Esophagus squamous epithelium (tissue), 5 donors: ENCODE measurements at regions not wholly inside any gene's neighbourhood (a gene's known extent, or its start where the extent isn't known, plus 50 kb on each side); places are given as distances from the start of the nearest gene placed in this dataset.

Source experiments
- DNase-seq: peaks from one replicate; lab custom pipeline; 2025; lab: John Stamatoyannopoulos, UW
- H3K27ac ChIP-seq, 4 donors: fragments of 200-600 bp; sonication (generic); one replicate each; pipeline ENCODE4 v1.5.1; 2016 to 2019; ENCODE audit warnings: mild to moderate bottlenecking in 1 of 4
- H3K27me3 ChIP-seq, 4 donors: fragments of 200-600 bp; sonication (generic); 1 replicate in 3 of 4; 2 replicates in 1 of 4; pipeline versions ENCODE4 v1.5.1 to v1.6.0; 2017 to 2021; ENCODE audit warnings: antibody characterized with exemption in 1 of 4
- H3K36me3 ChIP-seq, 3 donors: fragments of 200-600 bp; sonication (generic); one replicate each; pipeline ENCODE4 v1.5.1; 2016 to 2019
- H3K4me1 ChIP-seq, 3 donors: fragments of 200-600 bp; sonication (generic); one replicate each; pipeline ENCODE4 v1.5.1; 2017 to 2019
- H3K4me3 ChIP-seq, 4 donors: fragments of 200-600 bp; sonication (generic); 1 replicate in 3 of 4; 2 replicates in 1 of 4; pipeline ENCODE4 v1.5.1; 2016 to 2019; ENCODE audit warnings: mild to moderate bottlenecking in 2 of 4, moderate library complexity in 1 of 4
- H3K9me3 ChIP-seq, 3 donors: fragments of 200-600 bp; sonication (generic); one replicate each; pipeline ENCODE4 v1.5.1; 2016 to 2019
- POLR2A ChIP-seq, 4 donors: fragments of 450-650 bp; IDR thresholded peaks; one replicate each; pipeline ENCODE4 v1.6.1; 2017; ENCODE audit warnings: antibody characterized with exemption in 4 of 4, mild to moderate bottlenecking in 4 of 4, moderate library complexity in 3 of 4
- WGBS, 2 donors: methylation state at CpG; one replicate each; pipeline ENCODE4 v1.1.5; 2018; 5-methylcytosine and 5-hydroxymethylcytosine counted together
- intact Hi-C: fragments of 100-400 bp; cut with DNase I; formaldehyde crosslinking; loops from one replicate; pipeline ENCODE4 v1.15.0; 2022
- TF ChIP-seq, protein P1 (sequence below), 6 experiments: fragments of 450-650 bp in 4 of 6; fragments of 200-600 bp in 2 of 6; sonication (generic) in 2 of 6; IDR thresholded peaks; one replicate each; pipeline ENCODE4 v1.5.1; 2016 to 2019; ENCODE audit warnings: antibody characterized with exemption in 6 of 6, mild to moderate bottlenecking in 4 of 6, moderate library complexity in 4 of 6
- donor health status: DM: yes; HTN: yes; CAD: no.

DNA sequence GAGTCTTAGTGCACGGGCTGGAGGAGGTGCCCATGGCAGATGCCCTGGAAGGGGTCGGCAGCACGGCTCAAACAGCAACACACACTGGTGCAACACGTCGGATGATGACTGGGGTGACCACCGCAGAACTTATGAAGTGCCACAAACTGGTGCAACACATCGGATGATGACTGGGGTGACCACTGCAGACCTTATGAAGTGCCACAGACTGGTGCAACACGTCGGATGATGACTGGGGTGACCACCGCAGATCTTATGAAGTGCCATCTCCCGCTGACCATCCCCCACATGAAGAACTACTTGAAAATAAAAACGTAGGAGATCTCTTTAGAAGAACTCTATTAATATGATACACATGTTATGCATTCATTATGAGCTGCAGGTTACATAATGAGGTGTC is 218.3 kb downstream of the TBXT start:
- TF ChIP-seq POLR2A (IDR thresholded peaks at IDR 0.05): no peak
- TF ChIP-seq, protein P1, sequence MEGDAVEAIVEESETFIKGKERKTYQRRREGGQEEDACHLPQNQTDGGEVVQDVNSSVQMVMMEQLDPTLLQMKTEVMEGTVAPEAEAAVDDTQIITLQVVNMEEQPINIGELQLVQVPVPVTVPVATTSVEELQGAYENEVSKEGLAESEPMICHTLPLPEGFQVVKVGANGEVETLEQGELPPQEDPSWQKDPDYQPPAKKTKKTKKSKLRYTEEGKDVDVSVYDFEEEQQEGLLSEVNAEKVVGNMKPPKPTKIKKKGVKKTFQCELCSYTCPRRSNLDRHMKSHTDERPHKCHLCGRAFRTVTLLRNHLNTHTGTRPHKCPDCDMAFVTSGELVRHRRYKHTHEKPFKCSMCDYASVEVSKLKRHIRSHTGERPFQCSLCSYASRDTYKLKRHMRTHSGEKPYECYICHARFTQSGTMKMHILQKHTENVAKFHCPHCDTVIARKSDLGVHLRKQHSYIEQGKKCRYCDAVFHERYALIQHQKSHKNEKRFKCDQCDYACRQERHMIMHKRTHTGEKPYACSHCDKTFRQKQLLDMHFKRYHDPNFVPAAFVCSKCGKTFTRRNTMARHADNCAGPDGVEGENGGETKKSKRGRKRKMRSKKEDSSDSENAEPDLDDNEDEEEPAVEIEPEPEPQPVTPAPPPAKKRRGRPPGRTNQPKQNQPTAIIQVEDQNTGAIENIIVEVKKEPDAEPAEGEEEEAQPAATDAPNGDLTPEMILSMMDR (IDR thresholded peaks at IDR 0.05): no peak
- DNase-seq: no peak
- no peak overlapping the region for H3K4me3 ChIP-seq
- H3K27me3 ChIP-seq: no peaks in the 10 kb centered on the region
- no peaks in the 10 kb centered on the region for H3K4me1 ChIP-seq
- peaks cover 0 to 6% (median 0%) of the 10 kb centered on the region in 3 donors for H3K9me3 ChIP-seq
- intact Hi-C loops: no loop called here
- no peak overlapping the region for H3K27ac ChIP-seq
- H3K36me3 ChIP-seq: no peaks in the 10 kb centered on the region
- 82 to 86% methylated on average over 7 to 9 of the region's 12 CpGs for WGBS, 2 donors

DNA sequence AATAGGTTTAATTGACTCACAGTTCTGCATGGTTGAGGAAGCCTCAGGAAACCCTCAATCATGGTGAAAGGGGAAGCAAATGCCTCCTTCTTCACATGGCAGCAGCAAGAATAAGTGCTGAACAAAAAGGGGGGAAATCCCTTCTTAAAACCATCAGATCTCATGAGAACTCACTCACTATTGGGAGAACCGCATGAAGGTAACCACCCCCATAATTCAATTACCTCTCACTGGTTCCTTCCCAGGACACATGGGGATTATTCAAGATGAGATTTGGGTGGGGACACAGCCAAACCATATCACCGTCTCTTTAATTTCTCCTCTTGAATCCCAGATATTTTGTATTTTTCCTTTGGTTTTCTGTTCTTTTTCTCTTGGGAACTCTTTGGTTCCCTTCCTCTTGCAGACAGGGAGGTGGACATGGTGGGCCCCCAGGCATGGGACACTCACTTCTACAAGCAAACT is 223.6 kb downstream of the TBXT start:
- intact Hi-C loops: no loop called here

DNA sequence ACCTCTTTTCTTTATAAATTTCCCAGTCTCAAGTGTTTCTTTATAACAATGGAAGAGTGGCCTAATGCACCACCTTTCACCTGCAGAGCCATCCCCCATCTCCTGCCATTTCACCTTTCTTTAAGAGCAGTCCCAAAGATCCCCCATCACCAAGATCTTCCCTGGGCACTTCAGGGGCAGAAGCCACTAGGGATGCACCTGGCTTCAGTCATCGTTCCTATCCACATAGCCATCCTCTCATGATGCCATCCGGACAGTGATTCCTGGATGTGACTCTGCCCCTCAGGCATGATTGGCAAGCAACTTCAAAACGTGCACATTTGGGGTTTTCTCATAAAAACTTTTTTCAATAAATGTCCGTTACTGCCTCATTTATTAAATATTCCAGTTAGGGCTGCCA is 225.9 kb downstream of the TBXT start:
- no peak for DNase-seq
- intact Hi-C loops: no loop called here
- H3K27me3 ChIP-seq: no peaks in the 10 kb centered on the region
- H3K9me3 ChIP-seq: no peaks in the 10 kb centered on the region
- no peak for TF ChIP-seq POLR2A (IDR thresholded peaks at IDR 0.05)
- TF ChIP-seq, protein P1 (IDR thresholded peaks at IDR 0.05): no peak
- no peak overlapping the region for H3K27ac ChIP-seq
- H3K36me3 ChIP-seq: no peaks in the 10 kb centered on the region
- WGBS, 2 donors: 69 to 76% methylated on average over 4 of the region's 4 CpGs
- H3K4me3 ChIP-seq: no peak overlapping the region
- no peaks in the 10 kb centered on the region for H3K4me1 ChIP-seq

More for the DNA sequence above, 223.6 kb downstream of the TBXT start:
- Histone ChIP-seq H3K27me3 (no peaks in the 10 kb centered on the region), H3K4me3 (no peak overlapping the region), H3K9me3 (no peaks in the 10 kb centered on the region), H3K36me3 (no peaks in the 10 kb centered on the region), H3K4me1 (no peaks in the 10 kb centered on the region), H3K27ac (no peak overlapping the region)
- TF ChIP-seq, protein P1 (IDR thresholded peaks at IDR 0.05): no peak
- TF ChIP-seq POLR2A (IDR thresholded peaks at IDR 0.05): no peak
- no peak for DNase-seq
- 79 to 85% methylated on average over 2 of the region's 2 CpGs for WGBS, 2 donors

DNA sequence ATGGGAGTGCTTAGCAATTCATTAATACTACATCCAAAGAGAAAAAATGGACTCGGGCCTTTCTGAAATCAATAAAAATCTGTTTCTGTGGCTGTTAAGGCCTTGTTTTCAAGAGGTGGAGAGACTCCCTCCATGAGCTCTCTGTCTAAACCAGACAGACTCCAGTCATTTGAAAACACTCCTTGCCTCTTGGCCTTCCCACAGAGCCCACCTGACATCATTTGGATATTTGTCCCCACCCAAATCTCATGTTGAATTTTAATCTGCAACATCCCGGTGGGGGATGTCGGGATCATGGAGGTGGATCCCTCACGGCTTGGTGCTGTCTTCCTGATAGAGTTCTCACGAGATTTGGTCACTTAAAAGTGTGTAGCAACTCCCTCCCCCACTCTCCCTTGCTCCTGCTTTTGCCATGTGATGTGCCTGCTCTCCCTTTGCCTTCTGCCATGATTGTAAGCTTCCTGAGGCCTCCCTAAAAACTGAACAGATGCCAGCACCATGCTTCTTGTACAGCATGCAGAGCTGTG is 226.3 kb downstream of the TBXT start:
- intact Hi-C loops: no loop called here
- no peak for DNase-seq
- WGBS, 2 donors: 62 to 70% methylated on average over 5 of the region's 5 CpGs

DNA sequence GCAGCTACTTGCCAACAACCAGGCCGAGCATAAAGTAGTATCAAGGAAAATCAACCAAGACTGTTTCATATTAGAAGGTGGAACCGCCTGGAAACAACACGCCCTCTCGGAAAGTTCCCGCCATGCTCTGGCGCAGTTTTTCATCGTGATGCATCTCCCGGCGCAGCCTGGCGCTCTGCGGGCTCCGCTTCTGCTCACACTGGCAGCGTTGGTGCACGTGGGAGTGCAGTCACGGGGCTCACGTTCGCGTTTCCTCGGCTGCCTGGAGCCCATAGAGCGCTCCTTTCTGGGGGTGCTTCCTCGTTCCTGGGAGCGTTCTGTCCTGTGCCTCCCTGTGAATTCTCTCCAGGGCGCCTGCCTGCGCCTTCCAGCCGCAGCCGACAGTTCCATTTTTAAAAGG is 227.3 kb downstream of the TBXT start:
- Histone ChIP-seq H3K27me3 (no peaks in the 10 kb centered on the region), H3K36me3 (no peaks in the 10 kb centered on the region), H3K4me3 (no peak overlapping the region), H3K9me3 (no peaks in the 10 kb centered on the region), H3K27ac (no peak overlapping the region), H3K4me1 (no peaks in the 10 kb centered on the region)
- TF ChIP-seq POLR2A (IDR thresholded peaks at IDR 0.05): no peak
- TF ChIP-seq, protein P1 (IDR thresholded peaks at IDR 0.05): no peak
- intact Hi-C loops: no loop called here
- DNase-seq: no peak
- WGBS, 2 donors: 85 to 86% methylated on average over 24 to 26 of the region's 26 CpGs

More for the DNA sequence above, 226.3 kb downstream of the TBXT start:
- H3K9me3 ChIP-seq: no peaks in the 10 kb centered on the region
- H3K27ac ChIP-seq: no peak overlapping the region
- no peaks in the 10 kb centered on the region for H3K27me3 ChIP-seq
- no peaks in the 10 kb centered on the region for H3K4me1 ChIP-seq
- TF ChIP-seq, protein P1 (IDR thresholded peaks at IDR 0.05): no peak
- no peak for TF ChIP-seq POLR2A (IDR thresholded peaks at IDR 0.05)
- H3K36me3 ChIP-seq: no peaks in the 10 kb centered on the region
- H3K4me3 ChIP-seq: no peak overlapping the region
